AG09309 (cell line): ENCODE measurements at regions not wholly inside any gene's neighbourhood (a gene's known extent, or its start where the extent isn't known, plus 50 kb on each side); places are given as distances from the start of the nearest gene placed in this dataset.

ENCODE experiments used
- DNase-seq: peaks from one replicate; pipeline ENCODE4 v3.0.0-alpha.2; 2010; ENCODE audit warnings: low read depth
- H3K4me3 ChIP-seq: 2 replicates; pipeline ENCODE4 v1.5.1; 2011; ENCODE audit warnings: mild to moderate bottlenecking, low read depth, low read length, moderate library complexity; ENCODE audit not compliant: control insufficient read depth
- TF ChIP-seq, protein P1 (sequence below): IDR thresholded peaks from 2 replicates; pipeline ENCODE4 v1.5.1; 2011; ENCODE audit warnings: mild to moderate bottlenecking, low read depth, low read length, inconsistent platforms; ENCODE audit not compliant: insufficient read depth, control insufficient read depth; ENCODE audit errors: missing control alignments

DNA sequence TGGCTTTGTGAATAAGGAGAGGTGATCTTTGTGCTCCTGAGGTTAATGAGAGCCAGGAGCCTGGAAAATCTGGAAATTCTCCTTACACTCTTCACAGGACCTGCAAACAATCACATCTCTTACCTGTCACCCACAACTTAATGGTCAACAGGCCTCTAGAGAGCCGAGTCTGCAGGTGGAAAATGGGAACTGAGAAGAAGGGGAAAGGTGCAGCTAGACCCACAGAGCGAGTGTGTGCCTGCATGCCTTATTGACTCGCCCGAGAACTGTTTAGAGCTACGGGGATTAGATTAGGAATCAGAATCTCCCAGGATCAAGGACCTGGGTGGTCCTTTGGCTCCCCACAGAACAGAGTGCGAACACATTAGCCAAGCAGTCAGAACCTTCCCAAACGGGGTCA is 329.6 kb downstream of the PTEN start:
- DNase-seq, result no peak
- H3K4me3 ChIP-seq, result no peak overlapping the region
- TF ChIP-seq, protein P1, sequence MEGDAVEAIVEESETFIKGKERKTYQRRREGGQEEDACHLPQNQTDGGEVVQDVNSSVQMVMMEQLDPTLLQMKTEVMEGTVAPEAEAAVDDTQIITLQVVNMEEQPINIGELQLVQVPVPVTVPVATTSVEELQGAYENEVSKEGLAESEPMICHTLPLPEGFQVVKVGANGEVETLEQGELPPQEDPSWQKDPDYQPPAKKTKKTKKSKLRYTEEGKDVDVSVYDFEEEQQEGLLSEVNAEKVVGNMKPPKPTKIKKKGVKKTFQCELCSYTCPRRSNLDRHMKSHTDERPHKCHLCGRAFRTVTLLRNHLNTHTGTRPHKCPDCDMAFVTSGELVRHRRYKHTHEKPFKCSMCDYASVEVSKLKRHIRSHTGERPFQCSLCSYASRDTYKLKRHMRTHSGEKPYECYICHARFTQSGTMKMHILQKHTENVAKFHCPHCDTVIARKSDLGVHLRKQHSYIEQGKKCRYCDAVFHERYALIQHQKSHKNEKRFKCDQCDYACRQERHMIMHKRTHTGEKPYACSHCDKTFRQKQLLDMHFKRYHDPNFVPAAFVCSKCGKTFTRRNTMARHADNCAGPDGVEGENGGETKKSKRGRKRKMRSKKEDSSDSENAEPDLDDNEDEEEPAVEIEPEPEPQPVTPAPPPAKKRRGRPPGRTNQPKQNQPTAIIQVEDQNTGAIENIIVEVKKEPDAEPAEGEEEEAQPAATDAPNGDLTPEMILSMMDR, result no peak

DNA sequence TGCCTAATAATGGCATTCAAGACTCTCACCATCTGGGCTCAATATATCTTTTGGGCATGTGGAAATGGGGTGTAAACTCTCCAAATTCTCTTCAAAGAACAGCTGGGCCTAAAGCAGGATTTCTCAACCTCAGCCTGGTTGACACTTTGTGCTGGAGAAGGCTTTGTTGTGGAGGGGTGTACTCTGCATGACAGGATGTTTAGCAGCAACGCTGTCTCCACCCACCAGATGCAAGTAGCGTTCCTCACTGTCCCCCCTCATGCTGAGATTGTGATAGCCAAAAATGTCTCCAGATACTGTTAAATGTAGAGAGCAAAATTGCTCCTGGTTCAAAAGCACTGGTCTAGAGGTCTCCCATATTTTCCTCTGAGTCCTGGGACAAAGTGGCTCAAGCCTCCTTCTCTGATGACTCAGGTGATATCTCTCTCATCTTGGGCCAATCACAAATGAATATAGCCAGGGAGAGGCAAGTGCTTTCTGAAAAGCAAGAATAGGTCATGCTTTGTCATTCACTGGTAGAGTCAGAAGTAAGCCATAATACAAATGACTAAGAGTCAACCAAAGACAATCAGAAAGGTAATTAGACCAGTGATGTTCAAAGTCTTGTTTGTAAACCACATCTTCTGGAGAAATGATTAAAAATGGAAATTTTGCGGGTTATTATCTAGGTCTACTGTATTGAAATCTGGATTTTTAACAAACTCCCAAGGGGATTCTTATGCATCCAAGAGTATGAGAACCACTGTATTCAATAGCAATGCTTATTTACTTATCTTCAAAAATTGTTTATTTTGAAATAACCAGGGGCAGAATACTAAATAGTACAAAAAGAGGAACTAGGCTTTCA is 330.8 kb downstream of the PTEN start:
- no peak for DNase-seq
- no peak overlapping the region for H3K4me3 ChIP-seq
- TF ChIP-seq, protein P1, result no peak

DNA sequence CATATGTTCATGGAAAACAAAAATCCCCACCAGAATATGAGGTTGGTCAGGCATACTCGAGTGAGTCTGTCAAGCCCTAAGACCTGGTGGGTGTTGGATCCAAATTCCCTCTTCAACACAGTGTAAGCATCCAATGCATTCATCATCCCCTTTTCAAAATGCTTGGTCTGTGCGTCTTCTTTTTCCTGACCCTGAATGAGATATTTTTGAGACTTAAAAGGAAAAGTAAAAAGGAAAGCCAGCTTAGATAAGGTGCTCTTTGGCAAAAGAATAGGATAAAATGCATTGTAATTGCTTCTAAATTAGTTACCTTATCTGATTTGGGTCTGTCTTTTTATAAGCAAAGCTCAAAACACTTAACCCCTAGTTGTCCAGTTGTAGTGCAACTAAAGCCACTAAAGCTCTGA is 331.5 kb downstream of the PTEN start:
- TF ChIP-seq, protein P1, result no peak
- DNase-seq, result no peak
- H3K4me3 ChIP-seq, result no peak overlapping the region

DNA sequence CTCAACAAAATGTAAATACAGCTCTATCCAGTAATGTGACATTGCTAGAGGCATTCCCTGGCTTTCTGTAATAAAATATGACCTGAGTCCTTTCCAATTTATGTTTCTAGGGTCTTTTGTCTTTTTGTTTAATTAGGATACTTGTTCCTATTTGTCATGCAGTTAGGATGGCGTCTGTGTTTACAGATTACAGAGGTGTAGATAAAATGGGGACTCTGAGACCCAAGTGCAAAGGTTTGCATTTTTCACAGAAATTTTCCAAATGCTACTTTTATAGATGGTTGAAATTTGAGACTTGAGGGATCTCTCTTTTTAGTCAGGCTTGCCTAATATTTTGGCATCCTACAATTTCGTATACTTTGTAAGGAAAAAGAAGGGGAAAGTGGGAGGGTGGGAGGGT is 332.4 kb downstream of the PTEN start:
- TF ChIP-seq, protein P1, result no peak
- DNase-seq, result no peak
- H3K4me3 ChIP-seq, result no peak overlapping the region

DNA sequence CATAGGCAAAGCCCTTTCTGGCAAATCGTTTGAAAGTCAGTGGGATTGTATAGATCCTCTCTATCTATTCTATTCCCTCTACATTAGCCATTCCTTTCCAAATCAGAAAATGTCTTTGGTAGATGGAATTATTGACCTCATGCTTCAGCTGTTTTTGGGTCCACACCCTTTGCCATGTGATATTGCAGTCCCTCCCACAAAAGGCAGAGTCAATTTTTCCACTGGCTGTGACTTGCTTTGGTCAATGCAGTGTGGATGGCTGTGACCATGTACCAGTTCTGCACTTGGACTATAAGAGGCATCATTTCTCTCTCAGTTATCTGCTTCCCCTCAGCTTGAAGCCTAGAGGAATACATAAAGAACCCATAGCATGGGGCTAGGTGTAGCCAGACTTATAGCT is 332.9 kb downstream of the PTEN start:
- no peak for DNase-seq
- H3K4me3 ChIP-seq, result no peak overlapping the region
- TF ChIP-seq, protein P1, result no peak

DNA sequence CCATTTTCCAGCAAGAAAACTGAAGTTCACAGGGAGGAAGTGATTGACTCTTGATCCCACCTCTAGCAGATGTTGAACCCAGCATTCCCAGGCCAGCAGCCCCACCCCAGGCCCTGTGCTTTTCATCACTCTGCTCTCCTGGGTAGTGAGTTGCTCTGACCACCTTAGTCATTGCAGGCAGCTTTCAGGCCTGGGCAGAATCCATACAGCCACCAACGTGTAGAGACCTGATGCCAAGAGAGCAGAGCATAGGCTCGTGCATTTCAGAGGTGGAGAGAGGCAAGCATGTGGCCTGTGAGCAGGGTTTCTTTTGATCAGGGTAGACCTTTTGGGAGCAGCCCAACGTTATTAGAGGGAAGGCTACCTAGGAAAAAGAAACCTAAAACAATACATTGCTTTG is 334.6 kb downstream of the PTEN start:
- no peak for DNase-seq
- no peak overlapping the region for H3K4me3 ChIP-seq
- TF ChIP-seq, protein P1, result no peak
